NCI-H146 treated with DMSO at 0.1 percent for 48 hours (cell line): ENCODE measurements at regions not wholly inside any gene's neighbourhood (a gene's known extent, or its start where the extent isn't known, plus 50 kb on each side); places are given as distances from the start of the nearest gene placed in this dataset.
"Not testable (repeated sequence)": the region's sequence is repeated elsewhere in the genome, so short reads cannot be mapped to it uniquely, and the experiment has no call there.

Experiments
- DNase-seq: peaks from one replicate; lab custom pipeline; 2025; ENCODE audit not compliant: unreplicated experiment; lab: John Stamatoyannopoulos, UW

GRCh38 chr11:3514635-3515424, 127.0 kb downstream of the ART5 start:
- not testable (repeated sequence) for DNase-seq

- DNase-seq: not testable (repeated sequence)
Observed at GRCh38 chr11:3513311-3513710, 128.5 kb downstream of the ART5 start.

- DNase-seq: not testable (repeated sequence)
Observed at GRCh38 chr11:3512751-3513150, 129.0 kb downstream of the ART5 start.

GRCh38 chr11:3512133-3512703, 129.6 kb downstream of the ART5 start:
- DNase-seq: not testable (repeated sequence)

- not testable (repeated sequence) for DNase-seq
Observed at GRCh38 chr11:3511416-3512132, 130.2 kb downstream of the ART5 start.

- not testable (repeated sequence) for DNase-seq
Observed at GRCh38 chr11:3509563-3509962, 130.6 kb upstream of the ZNF195 start.

- not testable (repeated sequence) for DNase-seq
Observed at GRCh38 chr11:3499198-3499597, 120.3 kb upstream of the ZNF195 start.

GRCh38 chr11:3498356-3498755, 119.4 kb upstream of the ZNF195 start:
- not testable (repeated sequence) for DNase-seq

GRCh38 chr11:3493152-3493551, 114.2 kb upstream of the ZNF195 start:
- DNase-seq: not testable (repeated sequence)

GRCh38 chr11:3488003-3488402, 109.1 kb upstream of the ZNF195 start:
- DNase-seq: not testable (repeated sequence)

- DNase-seq: not testable (repeated sequence)
Observed at GRCh38 chr11:3485737-3486136, 106.8 kb upstream of the ZNF195 start.

GRCh38 chr11:3476937-3477885, 98.3 kb upstream of the ZNF195 start:
- not testable (repeated sequence) for DNase-seq

- not testable (repeated sequence) for DNase-seq
Observed at GRCh38 chr11:3476084-3476936, 97.4 kb upstream of the ZNF195 start.

GRCh38 chr11:3468963-3469362, 90.0 kb upstream of the ZNF195 start:
- DNase-seq: not testable (repeated sequence)

GRCh38 chr11:3467599-3467998, 88.7 kb upstream of the ZNF195 start:
- not testable (repeated sequence) for DNase-seq

GRCh38 chr11:3455666-3456065, 76.7 kb upstream of the ZNF195 start:
- not testable (repeated sequence) for DNase-seq

GRCh38 chr11:3454844-3455243, 75.9 kb upstream of the ZNF195 start:
- DNase-seq: not testable (repeated sequence)

GRCh38 chr11:3453596-3454256, 74.8 kb upstream of the ZNF195 start:
- not testable (repeated sequence) for DNase-seq

GRCh38 chr11:3450822-3451221, 71.9 kb upstream of the ZNF195 start:
- not testable (repeated sequence) for DNase-seq
